NCI-H2029 (cell line): ENCODE measurements at regions not wholly inside any gene's neighbourhood (a gene's known extent, or its start where the extent isn't known, plus 50 kb on each side); places are given as distances from the start of the nearest gene placed in this dataset.

Source experiments
- DNase-seq: peaks from one replicate; lab custom pipeline; 2025; lab: John Stamatoyannopoulos, UW

DNA sequence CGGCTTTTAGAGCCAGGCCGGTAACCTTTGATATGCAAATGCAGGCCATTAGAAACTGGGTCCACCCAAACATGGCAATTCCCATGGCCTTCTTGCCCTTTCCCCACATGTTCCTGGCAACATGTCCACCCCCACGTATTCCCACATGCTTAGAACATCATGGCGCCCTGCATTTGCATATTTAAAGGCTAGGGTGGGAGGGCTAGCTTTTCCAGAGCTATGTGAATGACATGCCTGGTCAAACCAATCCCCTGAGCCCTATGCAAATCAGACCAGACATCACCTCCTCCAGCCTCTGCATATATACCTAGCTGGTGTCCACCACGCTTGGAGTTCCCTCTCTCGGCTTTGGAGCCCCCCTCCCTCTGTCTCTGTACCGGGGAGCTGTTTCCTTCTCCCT is 481.9 kb downstream of the CDH2 start:
- DNase-seq: no peak

DNA sequence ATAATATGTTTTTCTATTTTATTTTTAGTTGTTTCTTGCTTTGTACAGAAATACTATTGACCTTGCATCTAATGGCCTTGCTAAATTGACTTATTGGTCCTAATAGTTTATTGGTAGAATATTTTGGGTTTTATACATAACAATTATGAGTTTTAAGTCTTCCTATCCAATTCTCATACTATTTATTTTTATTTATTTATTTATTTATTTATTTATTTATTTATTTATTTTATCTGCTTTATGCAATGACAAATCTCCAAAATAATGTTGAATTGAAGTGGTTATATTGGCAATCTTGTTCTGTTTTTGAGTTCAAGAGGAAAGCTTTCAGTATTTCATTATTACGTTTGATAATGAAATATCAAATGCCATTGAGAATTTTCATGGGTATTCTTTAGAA is 488.3 kb downstream of the CDH2 start:
- no peak for DNase-seq

DNA sequence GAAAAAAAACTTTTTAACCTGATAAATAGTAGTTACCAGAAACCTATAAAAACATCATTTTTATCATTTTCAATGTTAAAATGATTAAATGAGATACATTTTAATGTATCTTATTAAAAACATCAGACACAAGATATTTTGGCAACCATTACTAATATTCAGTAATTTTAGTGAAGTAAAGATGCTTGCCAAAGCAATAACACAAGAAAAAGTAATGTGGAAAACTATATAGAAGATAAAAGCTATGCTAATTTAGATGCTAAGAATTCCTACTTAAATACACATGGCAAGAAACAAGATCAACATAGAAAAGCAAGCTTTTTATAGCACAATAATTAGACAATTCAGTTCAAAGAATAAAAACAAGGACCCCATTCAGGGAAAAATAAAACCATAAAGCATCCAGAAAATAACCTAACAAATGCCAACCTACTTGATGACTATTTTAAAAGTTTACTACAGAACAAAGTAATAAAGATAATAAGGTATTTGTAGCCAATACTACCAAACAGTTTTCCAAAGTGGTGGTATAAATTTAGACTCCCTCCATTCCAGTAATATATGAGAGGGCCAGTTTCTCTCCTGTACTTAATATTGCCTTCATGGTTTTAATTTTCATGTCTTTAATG is 489.5 kb downstream of the CDH2 start:
- no peak for DNase-seq

DNA sequence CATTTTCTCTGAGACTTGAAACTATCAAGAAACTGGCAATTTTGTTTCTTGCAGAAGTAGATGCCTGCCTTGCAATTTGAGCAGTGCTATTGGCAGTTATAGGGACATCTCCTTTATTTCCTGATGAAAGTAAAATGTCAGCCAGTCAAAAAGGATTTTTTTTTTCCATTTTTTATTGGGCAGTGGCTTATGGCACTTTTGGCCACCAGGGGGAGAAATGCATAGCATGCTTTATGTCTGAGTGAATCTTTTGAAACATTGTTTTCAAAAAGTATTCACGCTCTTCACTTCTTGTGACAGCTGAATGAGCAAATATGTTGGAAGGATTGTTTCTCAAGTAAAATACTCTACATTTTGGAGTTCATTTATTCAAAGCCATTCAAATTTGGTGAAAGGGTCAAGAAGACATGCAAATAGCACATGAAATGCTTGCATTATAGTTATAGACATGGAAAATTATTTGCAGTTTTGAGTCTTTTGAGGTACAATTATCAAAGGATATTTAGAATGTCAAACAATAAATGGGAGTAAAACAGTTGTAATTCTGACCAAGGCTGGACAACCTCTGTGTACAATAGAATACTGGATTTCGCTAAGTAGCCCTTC is 491.0 kb downstream of the CDH2 start:
- DNase-seq: peak; percentile 15

DNA sequence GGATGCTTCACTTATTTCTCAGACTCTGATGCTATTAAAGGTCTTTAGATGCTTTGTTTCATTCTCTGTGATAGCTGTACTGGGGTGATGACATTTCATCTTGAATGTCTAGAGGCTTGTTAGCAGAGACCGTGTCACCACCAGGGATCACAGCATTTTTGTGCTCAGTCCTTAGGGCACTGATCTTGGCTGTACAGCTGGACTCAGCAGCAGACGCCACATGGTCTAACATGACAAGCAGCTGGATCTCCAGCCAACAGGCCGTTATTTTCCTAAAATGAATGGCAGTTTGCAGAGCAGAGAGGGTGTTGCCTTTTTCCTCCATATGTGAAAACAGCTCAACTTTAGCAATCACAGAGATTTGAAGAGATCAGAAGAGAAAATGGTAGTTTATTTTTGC is 491.8 kb downstream of the CDH2 start:
- no peak for DNase-seq

DNA sequence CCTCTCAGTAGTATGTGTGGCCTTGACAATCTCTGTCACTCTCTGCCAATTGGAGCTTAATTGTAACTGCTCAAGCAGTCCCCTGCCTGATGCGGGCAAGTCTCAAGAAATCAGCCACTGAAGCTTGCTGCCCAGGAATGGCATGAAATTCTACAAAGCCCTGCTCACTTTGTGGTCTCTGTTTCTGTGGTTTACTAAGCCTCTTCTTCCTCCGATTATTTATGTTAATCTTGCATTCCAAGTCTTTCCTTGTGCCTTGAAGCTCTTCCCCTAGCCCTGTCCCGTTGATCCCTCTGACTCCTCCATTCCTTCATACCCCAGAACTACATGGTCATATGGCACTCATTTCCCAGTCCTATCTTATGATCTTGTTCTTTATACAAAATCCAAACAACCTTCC is 489.3 kb upstream of the CHST9 start:
- no peak for DNase-seq

DNA sequence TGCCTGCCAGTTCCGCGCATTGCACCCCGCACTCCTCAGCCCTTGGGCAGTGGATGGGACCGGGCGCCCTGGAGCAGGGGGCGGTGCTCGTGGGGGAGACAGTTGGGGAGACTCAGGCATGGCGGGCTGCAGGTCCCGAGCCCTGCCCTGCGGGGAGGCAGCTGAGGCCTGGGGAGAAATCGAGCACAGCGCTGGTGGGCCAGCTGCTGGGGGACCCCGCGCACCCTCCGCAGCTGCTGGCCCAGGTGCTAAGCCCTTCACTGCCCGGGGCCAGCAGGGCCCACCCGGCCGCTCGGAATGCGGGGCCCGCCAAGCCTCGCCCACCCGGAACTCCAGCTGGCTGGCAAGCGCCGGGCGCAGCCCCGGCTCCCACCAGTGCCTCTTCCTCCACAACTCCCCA is 488.8 kb upstream of the CHST9 start:
- no peak for DNase-seq

DNA sequence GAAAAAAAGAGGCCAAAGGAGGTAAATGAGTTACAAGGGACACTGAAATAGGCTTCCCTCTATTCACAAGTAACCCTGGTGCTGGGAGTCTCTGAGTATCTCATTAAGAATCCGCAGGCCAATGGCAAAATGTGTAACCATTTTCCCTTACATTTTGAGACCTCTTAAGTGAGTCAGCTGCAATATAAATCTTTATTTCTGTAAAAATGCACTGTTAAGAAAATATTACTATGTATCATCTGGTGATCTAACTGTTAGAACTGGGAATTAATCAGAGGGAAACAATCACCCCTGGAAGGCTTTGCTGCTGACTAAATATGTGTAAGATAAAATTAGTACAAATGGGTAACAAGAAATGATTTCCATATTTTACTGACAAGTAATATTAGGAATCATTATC is 483.1 kb upstream of the CHST9 start:
- no peak for DNase-seq

DNA sequence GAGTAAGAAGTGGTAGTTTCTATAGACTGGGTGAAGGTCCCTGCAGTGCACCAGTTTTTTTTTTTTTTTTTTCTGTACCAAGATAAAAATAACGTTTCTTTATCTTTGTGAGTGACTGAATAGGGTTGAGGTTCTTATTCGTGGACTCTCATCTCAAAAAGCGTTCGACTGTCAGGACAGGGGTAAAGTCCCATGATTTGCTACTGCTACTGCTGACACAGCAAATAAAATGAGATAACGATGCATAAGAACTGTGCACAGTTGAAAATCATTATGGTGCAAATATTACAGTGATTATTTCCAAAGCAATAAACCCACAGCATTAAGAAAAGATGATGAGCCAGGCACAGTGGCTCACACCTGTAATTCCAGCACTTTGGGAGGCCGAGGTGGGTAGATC is 482.0 kb upstream of the CHST9 start:
- no peak for DNase-seq

DNA sequence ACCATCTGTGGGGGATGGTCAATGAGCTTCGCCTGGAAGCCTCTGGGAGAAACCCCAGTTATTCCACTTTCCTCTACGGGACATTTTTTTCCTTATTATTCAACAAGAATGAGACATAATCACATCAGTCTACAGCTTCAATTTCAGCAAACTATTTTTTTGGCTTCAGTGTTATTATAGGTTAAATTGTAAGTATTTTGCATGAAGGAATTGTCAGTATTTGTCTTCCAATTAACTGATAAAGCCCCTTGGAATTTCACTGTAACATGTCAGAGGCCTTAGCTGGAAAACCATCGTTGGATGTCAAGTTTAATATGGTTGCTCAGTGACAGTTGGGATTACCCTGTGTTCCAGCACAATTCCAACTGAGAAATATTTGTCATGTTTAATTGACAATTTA is 480.9 kb upstream of the CHST9 start:
- no peak for DNase-seq

DNA sequence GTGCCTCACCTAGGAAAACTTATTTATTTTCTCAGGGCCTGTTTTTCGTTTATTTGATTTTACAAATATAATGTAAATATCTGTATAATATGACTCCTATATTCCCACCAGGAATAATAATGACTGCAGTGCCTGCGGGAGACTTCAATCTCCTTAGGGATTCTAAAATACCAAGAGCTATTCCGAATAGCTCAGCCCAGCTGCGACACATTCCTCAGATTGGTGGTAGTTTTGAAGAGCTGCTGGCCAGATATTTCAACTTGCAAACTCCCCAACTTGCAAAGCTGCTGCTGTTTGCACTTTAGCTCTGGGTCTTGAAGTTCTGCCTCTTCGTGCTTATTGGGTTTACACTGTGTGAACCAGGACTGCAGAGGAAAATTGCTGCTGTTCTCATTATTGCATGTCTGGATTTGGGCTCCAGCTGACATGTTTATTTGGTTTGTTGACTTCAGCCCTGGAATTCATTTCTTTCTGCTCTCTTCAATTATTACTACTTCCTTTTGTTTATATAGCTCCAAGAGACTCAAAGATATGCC is 480.2 kb upstream of the CHST9 start:
- no peak for DNase-seq

DNA sequence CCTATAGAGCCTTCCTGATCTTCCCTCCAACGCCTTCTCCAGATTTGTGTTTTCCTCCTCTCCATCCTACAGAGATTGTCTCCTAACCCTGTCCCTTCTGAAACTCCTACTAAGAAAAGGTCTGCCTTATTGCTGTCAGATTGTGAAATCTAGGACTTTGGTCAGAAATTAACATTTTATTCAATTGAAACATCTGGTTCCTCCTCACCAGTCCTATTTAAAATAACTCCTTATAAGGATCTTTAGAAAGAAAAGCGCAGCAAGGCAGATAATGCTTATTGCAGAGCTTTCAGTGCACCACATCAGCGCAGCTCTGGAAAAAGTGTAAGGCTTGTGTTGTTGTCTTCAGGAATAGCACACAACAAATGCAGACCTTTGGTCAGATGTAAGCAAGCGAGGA is 477.8 kb upstream of the CHST9 start:
- DNase-seq: no peak

DNA sequence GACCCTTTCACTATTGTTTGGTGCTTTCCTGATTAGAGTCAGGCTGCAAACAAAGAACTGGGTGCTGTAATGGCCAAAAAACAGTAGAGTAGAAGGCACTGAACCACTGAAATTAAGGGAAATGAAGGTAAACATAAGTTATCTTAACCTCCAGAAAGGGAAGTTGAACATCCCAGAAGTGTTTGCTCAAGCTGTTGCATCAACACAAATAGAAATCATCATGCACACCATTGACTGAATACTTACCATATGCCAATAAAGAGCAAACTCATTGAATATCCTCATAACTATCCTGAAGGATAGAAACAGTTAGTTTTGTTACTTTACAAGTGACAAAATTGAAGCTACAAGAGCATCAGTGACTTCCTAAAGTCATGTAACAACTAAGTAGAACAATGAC is 477.4 kb upstream of the CHST9 start:
- DNase-seq: no peak

DNA sequence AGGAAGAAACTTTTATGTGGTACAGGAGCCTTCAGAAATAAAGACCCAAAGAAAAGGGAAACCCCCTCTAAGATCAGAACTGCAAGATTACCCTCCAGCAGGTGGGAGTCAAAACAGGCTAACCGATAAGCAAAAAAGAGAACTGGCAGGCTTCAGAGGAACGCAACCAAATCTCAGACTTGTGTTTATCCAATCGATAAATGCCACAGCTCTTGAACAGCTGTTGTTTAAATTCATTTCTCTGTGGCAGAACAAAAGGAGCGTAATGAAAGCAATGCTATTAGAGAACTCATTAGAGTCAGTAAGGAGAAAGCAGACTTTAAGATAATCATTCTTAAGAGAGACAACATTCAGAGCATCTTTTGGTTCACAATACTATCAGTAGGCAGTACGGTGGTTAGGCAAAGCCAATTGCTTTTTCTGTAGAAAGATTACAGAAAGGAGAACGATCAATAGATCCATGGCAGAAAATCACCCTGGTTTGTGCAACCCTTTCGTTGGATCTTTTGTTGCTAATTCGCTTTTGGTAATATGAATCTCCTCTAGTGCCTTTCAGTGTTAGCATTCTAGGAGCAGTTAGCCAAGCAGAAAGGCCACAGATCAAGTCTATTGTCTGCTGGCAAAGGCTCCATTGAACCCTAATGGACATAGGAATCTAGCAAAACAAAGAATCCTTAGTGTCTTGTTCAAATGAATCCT is 476.4 kb upstream of the CHST9 start:
- DNase-seq: no peak

DNA sequence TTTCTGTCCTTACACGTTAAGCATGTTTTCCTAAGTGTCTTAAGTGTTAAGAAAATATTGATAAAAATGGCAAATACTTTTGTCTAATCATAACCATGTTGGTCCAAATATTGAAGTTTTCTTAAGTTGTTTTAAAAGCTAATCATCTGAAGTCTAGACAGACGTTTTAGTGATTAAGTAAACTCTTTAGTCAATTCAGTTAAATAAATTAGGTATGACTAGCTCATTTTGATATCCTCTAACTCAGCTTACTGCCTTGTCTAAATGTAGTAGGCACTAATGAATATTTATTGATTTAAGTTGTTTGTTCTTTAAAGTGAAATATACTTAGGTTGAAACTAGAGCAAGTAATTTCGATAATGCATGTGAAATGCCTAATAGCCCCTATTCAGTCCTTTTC is 471.8 kb upstream of the CHST9 start:
- DNase-seq: no peak

DNA sequence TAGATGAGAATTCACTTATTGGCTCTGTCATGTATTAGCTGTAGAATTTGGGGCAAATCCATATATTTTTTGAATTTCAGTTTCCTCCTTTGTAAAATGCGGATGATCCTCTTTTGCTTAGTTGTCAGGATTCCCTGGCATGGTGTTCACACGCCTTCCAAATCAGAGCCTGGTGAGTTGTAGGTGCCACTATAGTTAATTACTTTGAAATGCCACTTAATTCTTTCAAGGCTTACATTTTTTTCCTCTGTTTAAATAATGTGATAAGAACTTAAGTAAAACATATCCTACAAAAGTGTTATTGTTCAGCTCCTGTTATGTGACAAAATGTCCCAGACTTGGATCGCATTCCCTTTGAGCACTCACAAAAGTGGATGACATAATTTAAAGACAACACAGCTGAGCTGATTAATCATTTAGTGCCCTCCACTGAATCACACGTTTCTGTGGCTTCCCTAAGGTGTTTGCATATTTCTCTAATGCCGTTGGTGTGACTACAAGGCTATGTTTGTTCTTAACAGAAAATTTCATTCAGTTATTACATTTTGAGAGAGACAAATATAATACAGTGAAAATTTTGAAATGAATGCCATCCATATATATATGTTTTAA is 471.2 kb upstream of the CHST9 start:
- DNase-seq: no peak

DNA sequence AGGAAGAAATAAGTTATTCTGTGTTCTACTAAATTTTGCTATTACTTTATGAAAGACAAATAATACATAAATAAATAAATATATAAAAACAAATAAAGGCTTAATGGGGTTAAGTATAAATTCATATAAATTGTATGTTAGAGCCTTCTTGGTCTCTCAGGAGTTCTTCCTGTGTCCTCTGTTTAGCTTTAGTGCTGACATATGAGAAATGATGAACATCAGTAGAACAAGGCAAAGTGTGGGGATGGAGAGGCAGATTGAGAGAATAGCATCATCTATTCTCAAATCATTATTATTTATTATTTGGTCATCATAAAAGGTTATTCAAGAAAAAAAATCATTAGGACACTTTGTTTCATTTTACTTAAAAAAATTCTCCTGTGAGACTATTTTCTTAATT is 468.1 kb upstream of the CHST9 start:
- DNase-seq: no peak

DNA sequence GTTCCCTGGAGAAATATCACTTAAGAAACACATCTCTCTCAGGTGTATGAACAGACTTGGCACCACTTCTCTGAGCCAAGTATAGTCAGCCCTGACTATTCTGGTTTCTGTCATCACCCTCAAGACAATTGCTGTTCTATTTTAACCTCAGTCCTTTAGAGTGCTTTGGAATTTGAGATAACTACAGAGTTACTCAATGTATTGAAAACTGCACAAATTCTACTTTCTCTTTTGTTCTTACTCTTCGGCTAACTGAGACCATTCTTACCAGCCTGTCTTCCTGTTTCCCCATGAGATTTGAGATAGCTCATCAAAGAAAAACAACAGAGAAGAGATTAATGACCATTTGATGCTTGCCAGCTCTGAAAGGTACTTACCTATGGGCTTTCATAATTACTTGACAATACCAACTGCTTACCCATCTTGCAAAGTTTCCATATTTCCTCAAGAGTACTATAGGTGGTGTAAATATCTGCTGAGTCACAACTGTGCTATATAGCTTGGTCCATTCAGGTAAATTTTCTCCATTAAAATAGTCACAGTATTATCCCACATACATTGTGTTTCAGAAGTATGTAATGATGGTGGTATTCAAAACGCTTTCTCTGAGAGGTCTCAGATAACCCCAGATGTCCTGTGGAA is 467.5 kb upstream of the CHST9 start:
- no peak for DNase-seq

DNA sequence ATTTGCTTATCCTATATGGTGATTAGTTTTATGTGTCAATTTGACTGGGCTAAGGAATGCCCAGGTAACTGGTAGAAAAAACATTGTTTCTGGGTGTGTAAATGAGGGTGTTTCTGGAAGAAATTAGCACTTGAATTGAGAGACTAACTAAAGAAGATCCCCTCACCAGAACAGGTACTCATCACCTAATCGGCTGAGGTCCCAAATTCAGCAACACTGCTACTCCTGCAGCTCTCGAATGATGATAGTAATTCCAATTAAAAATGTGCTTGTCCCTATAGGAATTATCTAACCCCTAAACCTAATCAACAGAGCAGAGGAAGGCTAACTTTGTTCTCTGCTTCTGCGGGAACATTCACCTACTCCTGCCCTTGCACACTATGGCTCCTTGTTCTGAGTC is 464.5 kb upstream of the CHST9 start:
- no peak for DNase-seq

DNA sequence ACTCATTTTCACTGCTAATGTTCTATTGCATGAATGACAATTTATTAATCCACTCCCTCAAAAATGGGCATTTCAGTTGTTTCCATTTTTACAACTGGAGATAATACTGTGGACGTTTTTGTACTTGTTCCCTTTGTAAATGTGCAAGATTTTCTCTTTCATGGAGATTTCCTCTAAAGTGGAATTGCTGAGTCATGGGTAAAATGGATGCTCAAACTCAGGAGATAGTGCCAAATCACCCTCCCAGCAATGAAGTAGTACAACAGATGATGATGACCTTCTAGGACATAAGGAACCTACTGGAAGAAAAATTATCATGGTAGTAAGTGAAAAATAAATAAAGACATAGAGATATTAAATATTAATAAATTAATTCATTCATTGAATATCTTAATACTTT is 460.8 kb upstream of the CHST9 start:
- DNase-seq: no peak

DNA sequence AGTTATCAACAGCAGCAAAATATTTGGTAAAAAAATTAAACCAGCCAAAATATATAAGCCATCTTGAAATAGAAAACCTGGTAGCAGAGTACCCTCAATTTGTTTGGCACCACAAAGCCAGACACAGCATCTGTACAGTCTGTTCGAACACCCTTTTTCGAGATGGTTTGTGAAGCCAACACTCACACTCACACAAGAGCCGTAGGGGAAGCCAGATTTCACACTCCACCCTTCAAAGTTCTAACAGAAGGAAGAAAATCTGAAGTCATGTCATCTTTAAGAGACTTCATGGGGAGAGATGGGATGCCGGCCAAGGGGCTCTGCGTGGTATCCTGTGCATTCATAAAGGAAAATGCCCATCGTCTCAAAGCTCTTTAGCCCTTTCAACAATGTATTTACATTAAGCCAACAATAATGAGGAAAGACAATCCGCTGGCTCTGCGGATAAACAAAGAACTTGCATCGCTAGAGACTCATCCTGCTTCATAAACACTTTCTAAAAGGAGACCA is 451.5 kb upstream of the CHST9 start:
- DNase-seq: no peak

DNA sequence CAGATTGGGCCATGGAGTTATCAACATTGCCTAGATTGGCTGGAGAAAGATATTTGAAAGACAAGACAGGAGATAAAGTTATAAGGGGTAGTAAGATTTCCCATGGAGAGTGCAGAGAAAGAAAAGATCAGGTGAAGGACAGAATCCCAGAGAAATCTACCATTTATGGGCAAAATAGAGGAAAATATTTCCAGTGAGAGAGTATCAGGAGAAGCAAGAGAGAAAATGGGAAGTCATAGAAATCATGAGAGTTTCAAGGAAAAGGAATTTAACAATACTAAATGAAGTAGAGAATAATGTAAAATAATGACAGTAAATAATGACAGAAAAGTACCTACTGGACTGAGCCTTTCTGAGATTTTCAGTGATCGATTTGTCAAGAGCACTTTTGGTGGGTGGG is 447.6 kb upstream of the CHST9 start:
- DNase-seq: no peak
